Right lobe of liver (tissue), 6 donors: ENCODE measurements at regions not wholly inside any gene's neighbourhood (a gene's known extent, or its start where the extent isn't known, plus 50 kb on each side); places are given as distances from the start of the nearest gene placed in this dataset.
A peak's percentile ranks its signal among the peaks of the same experiment; 100 is the strongest.

Experiments used
- ATAC-seq, 4 donors: fragments of 200-7000 bp; cut with Tn5 transposase; one replicate each; pipeline ENCODE4 v1.9.1; 2020; ENCODE audit warnings: mild to moderate bottlenecking in 4 of 4, moderate library complexity in 4 of 4
- DNase-seq, 3 donors: peaks; one replicate each; pipeline ENCODE4 v3.0.0-alpha.2; 2020
- H3K27ac ChIP-seq, 3 donors: fragments of 200-600 bp; one replicate each; pipeline ENCODE4 v1.8.0; 2022
- H3K27me3 ChIP-seq, 2 donors: fragments of 200-600 bp; one replicate each; pipeline ENCODE4 v1.8.0; 2022
- H3K36me3 ChIP-seq, 4 donors: fragments of 200-600 bp; sonication (generic) in 1 of 4; one replicate each; pipeline versions ENCODE4 v1.5.1 to v1.8.0; 2017 to 2022; ENCODE audit warnings: control low read depth in 1 of 4
- H3K4me1 ChIP-seq, 4 donors: fragments of 200-600 bp; sonication (generic) in 1 of 4; one replicate each; pipeline versions ENCODE4 v1.5.1 to v1.8.0; 2017 to 2022; ENCODE audit warnings: control low read depth in 1 of 4
- H3K4me3 ChIP-seq, 3 donors: fragments of 200-600 bp; one replicate each; pipeline ENCODE4 v1.8.0; 2022
- H3K9me3 ChIP-seq, 4 donors: fragments of 200-600 bp; sonication (generic) in 1 of 4; one replicate each; pipeline versions ENCODE4 v1.5.1 to v1.8.0; 2017 to 2022; ENCODE audit warnings: control low read depth in 1 of 4
- CTCF ChIP-seq, 4 donors: fragments of 200-600 bp in 3 of 4; fragments of 450-650 bp in 1 of 4; IDR thresholded peaks; one replicate each; pipeline versions ENCODE4 v1.5.1 to v1.8.0; 2016 to 2022; ENCODE audit warnings: antibody characterized with exemption in 4 of 4, mild to moderate bottlenecking in 2 of 4
- POLR2A ChIP-seq: fragments of 450-650 bp; IDR thresholded peaks from one replicate; pipeline ENCODE4 v1.6.1; 2017; ENCODE audit warnings: antibody characterized with exemption, mild to moderate bottlenecking
- WGBS: methylation state at CpG from one replicate; pipeline ENCODE4 v1.1.6; 2018; ENCODE audit warnings: low coverage, low lambda C conversion rate; ENCODE audit not compliant: insufficient coverage; ENCODE audit errors: missing lambda C conversion rate; 5-methylcytosine and 5-hydroxymethylcytosine counted together
- intact Hi-C, 2 donors: fragments of 100-400 bp; cut with DNase I; formaldehyde crosslinking; loops; one replicate each; pipeline versions ENCODE4 v1.11.2 to v1.14.1; 2022
- donor health status: DM: no; HTN: yes; CAD: no.
- donor health status: DM: no; HTN: no; CAD: no.
- donor health status: DM: no; HTN: no; CAD: no.
- donor health status: DM: no; HTN: yes; CAD: no.
- donor health status: DM: no; HTN: yes; CAD: no.

- Histone ChIP-seq H3K4me1 (no peaks in the 10 kb centered on the region), H3K27ac (no peak overlapping the region), H3K9me3 (no peaks in the 10 kb centered on the region), H3K4me3 (no peak overlapping the region), H3K36me3 (no peaks in the 10 kb centered on the region), H3K27me3 (no peaks in the 10 kb centered on the region)
- intact Hi-C loops = no loop called here
- TF ChIP-seq CTCF (IDR thresholded peaks at IDR 0.05) = no peak
- TF ChIP-seq POLR2A = no peak
- no peak for DNase-seq
- no peak for ATAC-seq
Observed at GRCh38 chr10:107357033-107357432, 192.5 kb upstream of the SORCS1 start.

DNA sequence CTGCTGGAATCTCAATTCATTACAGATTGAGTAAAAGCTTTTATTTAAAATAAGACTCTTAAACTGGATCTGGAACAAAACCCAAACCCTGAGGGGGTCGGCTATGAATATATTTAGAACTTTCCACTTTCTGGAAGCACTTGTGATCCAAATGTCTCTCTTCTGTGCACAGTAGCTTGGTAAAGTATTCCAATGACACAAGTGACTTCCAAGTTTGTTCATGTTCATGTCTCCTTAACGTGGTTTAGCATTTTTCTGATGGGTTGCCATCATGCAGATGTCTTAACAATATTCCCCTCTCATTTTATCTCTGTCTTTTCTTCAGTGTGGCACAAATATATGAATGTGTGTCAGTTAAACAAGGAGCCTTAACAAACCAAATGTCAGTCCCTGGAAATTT, 191.9 kb upstream of the SORCS1 start:
- TF ChIP-seq POLR2A (no peak), CTCF (IDR thresholded peaks at IDR 0.05) (no peak)
- H3K36me3 ChIP-seq = no peaks in the 10 kb centered on the region
- DNase-seq (no peak), ATAC-seq (no peak)
- H3K4me1 ChIP-seq = no peaks in the 10 kb centered on the region
- WGBS = 32% methylated on average over 2 of the region's 2 CpGs
- no peaks in the 10 kb centered on the region for H3K9me3 ChIP-seq
- no peak overlapping the region for H3K4me3 ChIP-seq
- no peak overlapping the region for H3K27ac ChIP-seq
- no peaks in the 10 kb centered on the region for H3K27me3 ChIP-seq
- intact Hi-C loops = no loop called here

GRCh38 chr10:107342711-107343110, 178.2 kb upstream of the SORCS1 start:
- no peak overlapping the region for H3K27ac ChIP-seq
- H3K4me3 ChIP-seq = no peak overlapping the region
- intact Hi-C loops = no loop called here
- no peaks in the 10 kb centered on the region for H3K36me3 ChIP-seq
- WGBS = 50% methylated on average over 2 of the region's 2 CpGs
- peaks cover 0 to 6% (median 0%) of the 10 kb centered on the region in 4 donors for H3K4me1 ChIP-seq
- TF ChIP-seq POLR2A (no peak), CTCF (IDR thresholded peaks at IDR 0.05) (no peak)
- no peaks in the 10 kb centered on the region for H3K27me3 ChIP-seq
- H3K9me3 ChIP-seq = no peaks in the 10 kb centered on the region
- DNase-seq (no peak), ATAC-seq (no peak)

GRCh38 chr10:107341281-107341680, 176.8 kb upstream of the SORCS1 start:
- 79% methylated on average over 4 of the region's 4 CpGs for WGBS
- H3K9me3 ChIP-seq = no peaks in the 10 kb centered on the region
- peaks cover 0 to 6% (median 0%) of the 10 kb centered on the region in 4 donors for H3K4me1 ChIP-seq
- H3K27ac ChIP-seq = no peak overlapping the region
- DNase-seq (no peak), ATAC-seq (no peak)
- no peaks in the 10 kb centered on the region for H3K36me3 ChIP-seq
- no peak for TF ChIP-seq POLR2A
- TF ChIP-seq CTCF (IDR thresholded peaks at IDR 0.05) = no peak
- intact Hi-C loops = no loop called here
- H3K4me3 ChIP-seq = no peak overlapping the region
- no peaks in the 10 kb centered on the region for H3K27me3 ChIP-seq

- Histone ChIP-seq H3K27ac (no peak overlapping the region), H3K27me3 (no peaks in the 10 kb centered on the region), H3K36me3 (no peaks in the 10 kb centered on the region), H3K4me3 (no peak overlapping the region), H3K4me1 (peaks cover 0 to 6% (median 0%) of the 10 kb centered on the region in 4 donors), H3K9me3 (no peaks in the 10 kb centered on the region)
- DNase-seq (no peak), ATAC-seq (peak; percentile 61 to 82 (median 68))
- 30% methylated on average over 2 of the region's 2 CpGs for WGBS
- intact Hi-C loops = no loop called here
- no peak for TF ChIP-seq CTCF (IDR thresholded peaks at IDR 0.05)
- no peak for TF ChIP-seq POLR2A
Observed at GRCh38 chr10:107340326-107340725, 175.8 kb upstream of the SORCS1 start.
